H1 (cell line): ENCODE measurements at regions not wholly inside any gene's neighbourhood (a gene's known extent, or its start where the extent isn't known, plus 50 kb on each side); places are given as distances from the start of the nearest gene placed in this dataset.

Source experiments
- GABPA ChIP-seq: IDR thresholded peaks from 2 replicates; pipeline ENCODE4 v1.6.1; 2011; ENCODE audit warnings: mild to moderate bottlenecking, low read length, moderate library complexity, borderline replicate concordance; ENCODE audit not compliant: insufficient read depth
- SP4 ChIP-seq: IDR thresholded peaks from 2 replicates; pipeline ENCODE4 v1.6.1; 2012; ENCODE audit warnings: low read length, inconsistent platforms

DNA sequence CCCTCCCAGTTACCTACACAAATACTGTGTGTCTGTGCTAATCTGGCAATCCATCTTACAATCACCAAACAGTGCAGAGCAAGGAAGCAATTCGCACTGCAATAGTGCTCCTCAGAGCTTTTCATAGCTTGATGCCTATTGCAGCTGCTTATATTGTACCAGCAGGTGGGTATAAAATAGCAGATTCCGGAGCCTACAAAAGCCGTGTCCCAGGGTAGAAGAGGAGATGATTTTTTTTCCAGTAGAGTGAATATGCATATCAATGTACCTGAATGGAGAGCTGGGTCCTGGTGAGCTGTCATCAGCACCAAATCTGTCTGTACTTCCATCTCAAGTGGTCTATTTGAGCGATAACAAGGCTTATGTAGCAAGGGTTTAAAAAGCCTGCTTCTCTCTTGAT lies 668.4 kb downstream of the DIAPH3 start (continued):
- TF ChIP-seq SP4: no peak
- no peak for TF ChIP-seq GABPA
- TF ChIP-seq, all 59 proteins: peak for 0
